ENCODE measurements at regions not wholly inside any gene's neighbourhood (a gene's known extent, or its start where the extent isn't known, plus 50 kb on each side); places are given as distances from the start of the nearest gene placed in this dataset.

DNA sequence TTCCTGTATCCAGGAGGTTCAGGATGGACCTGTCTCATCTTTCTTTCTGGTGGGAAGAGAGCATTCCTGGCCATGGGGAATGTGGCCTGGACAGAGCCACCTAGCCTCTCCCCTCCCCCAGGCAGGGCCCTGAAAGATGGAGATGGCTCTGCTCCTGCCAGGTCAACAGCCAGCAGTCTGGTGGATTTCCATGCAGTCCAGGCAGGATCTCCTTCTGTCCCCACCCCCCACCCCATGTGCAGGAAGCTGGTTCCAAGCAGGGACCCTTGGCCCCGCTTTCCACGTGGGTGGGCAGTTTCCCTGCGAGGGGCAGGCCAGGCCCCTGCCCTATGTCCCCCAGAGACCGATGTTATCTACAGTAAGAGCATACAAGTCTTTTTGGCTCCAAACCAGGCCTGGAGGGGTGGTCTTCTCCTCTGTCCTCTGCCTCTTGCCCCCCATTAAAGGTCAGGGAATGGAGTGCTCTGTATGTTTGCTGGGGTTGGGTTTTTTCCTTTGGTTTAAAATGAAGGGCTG lies 240.5 kb downstream of the SEC14L1 start:
- H3K4me1 ChIP-seq (ENCODE audit: control insufficient read depth, insufficient read depth, low read length) = peaks cover 72% of the 10 kb centered on the region
- no peaks in the 10 kb centered on the region for H3K36me3 ChIP-seq (ENCODE audit: control insufficient read depth, insufficient read depth, low read length)
- H3K27me3 ChIP-seq (ENCODE audit: control insufficient read depth, insufficient read depth, low read length) = no peaks in the 10 kb centered on the region
- no peak overlapping the region for H3K4me3 ChIP-seq (ENCODE audit: low read length)
- H3K27ac ChIP-seq (ENCODE audit: low read depth, low read length) = peak overlapping the region; percentile 18
- H3K9ac ChIP-seq (ENCODE audit: low read length) = no peak overlapping the region

DNA sequence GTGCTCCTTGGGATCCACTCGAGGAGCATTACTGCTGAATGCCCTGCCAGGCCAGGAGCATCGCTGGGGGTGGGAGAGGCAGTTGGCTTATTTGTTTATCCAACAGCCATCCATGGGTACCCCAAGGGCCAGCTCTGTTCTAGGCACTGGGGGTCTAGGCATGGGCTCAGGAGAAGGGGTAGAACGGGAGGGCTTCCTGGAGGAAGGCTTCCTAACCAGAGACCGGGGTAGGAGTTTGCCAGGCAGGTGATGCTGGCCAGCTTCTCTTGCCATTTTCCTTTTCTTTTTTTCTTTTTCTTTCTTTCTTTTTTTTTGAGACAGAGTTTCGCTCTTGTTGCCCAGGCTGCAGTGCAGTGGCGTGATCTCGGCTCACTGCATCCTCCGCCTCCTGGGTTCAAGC lies 241.0 kb downstream of the SEC14L1 start:
- H3K27ac ChIP-seq (ENCODE audit: low read depth, low read length) = peak overlapping the region; percentile 18
- no peak overlapping the region for H3K9ac ChIP-seq (ENCODE audit: low read length)
- H3K36me3 ChIP-seq (ENCODE audit: control insufficient read depth, insufficient read depth, low read length) = no peaks in the 10 kb centered on the region
- peaks cover 72% of the 10 kb centered on the region for H3K4me1 ChIP-seq (ENCODE audit: control insufficient read depth, insufficient read depth, low read length)
- no peaks in the 10 kb centered on the region for H3K27me3 ChIP-seq (ENCODE audit: control insufficient read depth, insufficient read depth, low read length)
- no peak overlapping the region for H3K4me3 ChIP-seq (ENCODE audit: low read length)

DNA sequence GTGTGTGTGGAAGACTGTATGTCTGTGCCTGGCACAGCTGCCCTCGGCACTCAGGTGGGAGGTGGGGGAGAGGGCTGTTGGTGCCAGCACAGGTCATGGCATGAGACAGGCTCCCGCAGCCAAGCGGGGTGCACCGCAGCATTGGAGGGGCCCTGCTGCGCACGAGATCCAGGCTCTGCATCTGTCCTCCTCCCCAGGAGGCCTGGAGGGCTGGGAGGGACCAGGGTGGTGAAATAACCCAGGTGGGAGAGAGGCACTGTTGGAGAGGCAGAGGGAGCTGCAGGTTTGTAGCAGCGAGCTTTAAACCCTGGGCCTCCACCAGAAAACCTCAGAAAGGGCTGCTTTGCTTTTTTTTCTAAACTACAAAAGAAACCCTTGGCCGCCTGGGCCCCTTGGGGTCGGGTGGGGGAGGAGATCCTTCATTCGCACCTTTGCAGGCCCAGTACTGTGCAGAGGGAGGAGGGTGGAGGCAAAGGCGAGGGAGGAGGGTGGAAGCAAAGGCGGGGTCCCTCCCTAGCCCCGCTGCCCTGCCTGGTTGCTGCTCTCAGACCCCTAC lies 241.7 kb downstream of the SEC14L1 start:
- H3K9ac ChIP-seq (ENCODE audit: low read length) = no peak overlapping the region
- peaks cover 66% of the 10 kb centered on the region for H3K4me1 ChIP-seq (ENCODE audit: control insufficient read depth, insufficient read depth, low read length)
- H3K27me3 ChIP-seq (ENCODE audit: control insufficient read depth, insufficient read depth, low read length) = no peaks in the 10 kb centered on the region
- H3K4me3 ChIP-seq (ENCODE audit: low read length) = no peak overlapping the region
- H3K36me3 ChIP-seq (ENCODE audit: control insufficient read depth, insufficient read depth, low read length) = no peaks in the 10 kb centered on the region
- peak overlapping the region; percentile 73 for H3K27ac ChIP-seq (ENCODE audit: low read depth, low read length)

DNA sequence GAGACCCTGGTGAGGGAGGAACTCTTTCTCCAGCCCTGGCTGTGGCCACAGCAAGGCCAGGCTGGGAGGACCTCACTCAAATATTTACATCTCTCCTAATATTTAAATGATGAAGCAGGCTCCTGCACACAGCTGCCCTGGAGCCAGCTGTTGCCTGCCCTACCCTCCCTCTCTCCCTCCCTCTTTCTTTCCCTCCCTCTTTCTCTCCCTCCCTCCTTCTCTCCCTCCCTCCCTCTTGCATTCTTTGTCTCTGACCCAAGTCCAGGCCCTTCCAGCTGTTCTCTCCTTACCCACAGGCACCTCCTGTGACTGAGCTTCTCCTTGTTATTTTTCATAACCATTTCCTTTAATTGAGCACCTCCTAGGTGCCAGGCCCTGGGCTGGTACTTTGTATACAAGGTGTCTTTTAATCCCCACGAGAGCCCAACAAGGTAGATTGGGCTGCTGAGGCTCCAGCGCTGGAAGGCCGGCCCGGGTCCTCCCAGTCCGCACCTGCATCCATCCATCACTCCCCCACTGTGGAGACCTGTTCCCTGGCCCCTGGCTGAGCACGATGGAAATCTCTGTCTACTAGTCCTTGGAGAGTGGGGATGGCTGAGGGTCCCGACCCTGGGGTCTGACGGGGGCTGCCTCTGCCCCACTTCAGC lies 242.3 kb downstream of the SEC14L1 start:
- Histone ChIP-seq H3K4me3 (ENCODE audit: low read length) (peak overlapping the region; percentile 25), H3K9ac (ENCODE audit: low read length) (no peak overlapping the region), H3K4me1 (ENCODE audit: control insufficient read depth, insufficient read depth, low read length) (peaks cover 63% of the 10 kb centered on the region), H3K36me3 (ENCODE audit: control insufficient read depth, insufficient read depth, low read length) (no peaks in the 10 kb centered on the region), H3K27ac (ENCODE audit: low read depth, low read length) (peak overlapping the region; percentile 73), H3K27me3 (ENCODE audit: control insufficient read depth, insufficient read depth, low read length) (no peaks in the 10 kb centered on the region)

DNA sequence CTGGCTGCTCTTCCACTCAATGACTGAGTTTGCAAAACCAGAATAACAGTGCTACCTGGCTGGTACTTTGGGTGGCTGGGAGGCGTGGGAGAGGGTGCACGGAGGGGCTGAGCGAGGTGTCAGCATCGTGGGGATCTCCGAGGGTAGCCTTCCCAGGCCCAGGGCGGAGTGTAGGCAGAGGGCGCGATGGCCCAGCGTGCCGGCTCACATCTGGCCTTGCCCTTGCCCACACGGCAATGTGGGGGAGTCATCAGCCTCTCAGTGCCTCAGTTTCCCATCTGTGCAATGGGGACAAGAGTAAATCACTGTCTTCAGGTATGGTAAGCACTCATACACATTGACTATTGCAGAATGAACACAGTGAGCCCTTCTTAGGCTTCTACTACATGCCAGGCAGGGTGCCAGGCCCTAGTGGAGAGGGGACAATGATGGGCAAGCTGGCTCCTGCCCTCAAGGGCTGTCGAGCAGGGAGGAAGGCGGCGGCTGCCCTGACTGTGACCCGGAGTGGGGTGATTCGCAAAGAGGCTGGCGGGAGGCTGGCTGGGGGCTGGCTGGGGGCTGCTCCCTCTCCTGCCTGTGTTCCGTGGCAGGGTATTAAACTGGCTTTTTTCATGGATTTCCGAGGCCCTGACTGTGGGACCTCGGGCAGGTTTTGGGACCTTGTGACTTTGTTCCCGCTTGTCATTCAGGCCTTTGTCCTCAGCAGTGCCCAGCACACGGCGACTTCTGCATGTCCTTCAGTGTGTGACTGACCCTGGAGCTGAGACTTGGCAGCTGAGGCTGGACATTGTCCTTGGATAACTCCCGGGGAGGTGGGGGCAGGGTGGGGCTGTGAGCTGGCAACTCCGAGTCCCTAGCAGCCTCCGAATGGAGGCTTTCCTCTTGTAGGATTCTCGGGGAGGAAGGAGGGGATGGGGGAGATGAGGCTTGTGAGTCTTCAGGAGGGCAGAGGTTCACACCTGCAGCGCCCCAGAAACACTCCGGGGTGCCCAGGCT lies 243.1 kb downstream of the SEC14L1 start:
- Histone ChIP-seq H3K36me3 (ENCODE audit: control insufficient read depth, insufficient read depth, low read length) (no peaks in the 10 kb centered on the region), H3K27ac (ENCODE audit: low read depth, low read length) (peak overlapping the region; percentile 73), H3K4me1 (ENCODE audit: control insufficient read depth, insufficient read depth, low read length) (peaks cover 66% of the 10 kb centered on the region), H3K9ac (ENCODE audit: low read length) (no peak overlapping the region), H3K27me3 (ENCODE audit: control insufficient read depth, insufficient read depth, low read length) (no peaks in the 10 kb centered on the region), H3K4me3 (ENCODE audit: low read length) (peak overlapping the region; percentile 25)

DNA sequence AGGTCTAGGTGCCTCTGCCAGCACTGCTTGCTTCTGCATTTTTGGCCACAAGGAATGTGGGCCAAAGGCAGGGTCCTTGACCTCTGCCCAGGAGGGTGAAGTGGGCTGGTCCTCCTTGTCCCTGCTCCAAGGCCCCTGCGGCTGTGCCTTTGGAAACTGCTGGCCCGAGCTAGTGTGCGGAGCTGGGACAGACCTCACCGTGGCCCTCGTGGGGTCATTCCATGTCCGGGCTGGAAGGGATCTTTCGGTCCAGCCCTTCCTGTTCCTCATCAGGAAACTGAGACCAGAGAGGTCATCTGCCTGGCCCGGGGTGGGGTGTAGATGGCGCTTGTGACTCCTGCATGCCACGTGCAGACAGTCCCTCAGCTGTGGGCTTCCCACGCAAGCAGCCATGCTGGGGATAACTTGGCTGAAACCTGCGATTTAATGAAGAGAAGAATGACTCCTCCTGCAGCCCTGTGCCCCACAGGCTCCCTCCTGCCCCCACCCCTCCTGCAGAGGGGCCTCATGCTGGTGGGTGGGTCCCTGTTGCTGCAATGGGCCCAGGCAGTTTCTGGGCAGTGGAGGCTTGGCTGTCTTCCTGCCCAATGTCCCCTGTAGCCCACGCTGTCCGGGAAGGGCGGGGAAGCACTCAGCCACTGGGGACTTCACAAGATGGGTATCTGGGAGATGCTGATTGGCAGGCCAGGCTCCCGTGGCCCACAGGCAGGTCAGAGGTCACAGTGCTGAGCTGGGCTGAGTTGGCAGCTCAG lies 245.2 kb downstream of the SEC14L1 start:
- Histone ChIP-seq H3K4me3 (ENCODE audit: low read length) (peak overlapping the region; percentile 16), H3K9ac (ENCODE audit: low read length) (no peak overlapping the region), H3K27ac (ENCODE audit: low read depth, low read length) (peak overlapping the region; percentile 4), H3K27me3 (ENCODE audit: control insufficient read depth, insufficient read depth, low read length) (no peaks in the 10 kb centered on the region), H3K4me1 (ENCODE audit: control insufficient read depth, insufficient read depth, low read length) (peaks cover 63% of the 10 kb centered on the region), H3K36me3 (ENCODE audit: control insufficient read depth, insufficient read depth, low read length) (no peaks in the 10 kb centered on the region)

DNA sequence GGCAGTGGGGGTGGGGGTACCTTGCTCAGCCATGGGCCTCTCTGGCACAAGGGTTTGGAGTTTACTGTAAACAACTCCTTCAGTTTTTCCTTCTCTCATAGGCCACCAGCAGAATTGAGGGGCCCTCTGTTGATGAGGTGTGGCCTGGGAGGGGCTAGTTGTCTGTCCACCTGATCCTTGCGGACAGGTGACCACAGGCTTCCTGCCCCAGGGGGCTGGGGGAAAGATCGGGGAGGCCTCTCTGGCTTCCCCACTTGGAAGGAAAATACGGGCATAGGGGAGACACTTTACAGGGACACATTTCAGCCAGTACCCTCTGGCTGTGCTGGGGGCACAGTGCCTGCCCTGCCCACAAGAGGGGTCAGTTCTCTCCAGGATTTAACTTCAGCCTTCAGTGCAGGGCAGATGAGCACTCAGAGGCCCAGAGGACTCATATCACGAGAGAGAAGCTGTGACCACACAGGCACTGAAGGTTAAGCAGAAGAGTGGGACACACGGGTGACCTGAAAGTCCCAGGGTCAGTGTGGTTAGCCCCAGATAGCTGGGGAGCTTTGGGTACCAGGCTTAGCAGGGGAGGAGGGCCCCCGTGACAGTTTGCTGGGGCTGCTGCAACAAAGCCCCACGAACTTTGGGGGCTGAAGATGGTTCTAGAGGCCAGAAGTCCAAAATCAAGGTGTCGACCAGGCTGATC lies 245.9 kb downstream of the SEC14L1 start:
- Histone ChIP-seq H3K4me1 (ENCODE audit: control insufficient read depth, insufficient read depth, low read length) (peaks cover 69% of the 10 kb centered on the region), H3K27me3 (ENCODE audit: control insufficient read depth, insufficient read depth, low read length) (no peaks in the 10 kb centered on the region), H3K36me3 (ENCODE audit: control insufficient read depth, insufficient read depth, low read length) (no peaks in the 10 kb centered on the region), H3K9ac (ENCODE audit: low read length) (no peak overlapping the region), H3K27ac (ENCODE audit: low read depth, low read length) (peak overlapping the region; percentile 24), H3K4me3 (ENCODE audit: low read length) (peak overlapping the region; percentile 16)

DNA sequence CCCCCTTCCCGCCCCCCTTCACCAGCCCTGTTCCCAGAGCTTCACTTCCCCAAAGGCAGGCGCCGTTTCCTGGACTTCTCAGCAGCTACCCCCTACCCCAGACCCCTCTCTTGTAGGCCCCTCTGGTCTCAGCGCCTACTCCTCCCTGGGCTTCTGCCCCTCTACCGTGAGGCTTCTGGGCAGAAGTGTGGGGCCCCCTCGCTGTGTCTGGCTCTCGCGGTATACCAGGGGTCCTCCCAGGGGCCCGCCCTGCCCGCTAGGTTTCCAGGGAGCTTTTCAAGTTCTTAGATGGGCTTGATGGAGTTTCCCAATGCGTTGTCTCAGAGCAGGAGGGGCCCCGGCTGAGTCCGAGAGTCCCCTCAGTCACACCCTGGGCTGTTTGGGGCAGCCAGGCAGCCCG lies 247.1 kb downstream of the SEC14L1 start:
- no peaks in the 10 kb centered on the region for H3K27me3 ChIP-seq (ENCODE audit: control insufficient read depth, insufficient read depth, low read length)
- peaks cover 73% of the 10 kb centered on the region for H3K4me1 ChIP-seq (ENCODE audit: control insufficient read depth, insufficient read depth, low read length)
- peak overlapping the region; percentile 69 for H3K27ac ChIP-seq (ENCODE audit: low read depth, low read length)
- no peaks in the 10 kb centered on the region for H3K36me3 ChIP-seq (ENCODE audit: control insufficient read depth, insufficient read depth, low read length)
- H3K9ac ChIP-seq (ENCODE audit: low read length) = no peak overlapping the region
- no peak overlapping the region for H3K4me3 ChIP-seq (ENCODE audit: low read length)

DNA sequence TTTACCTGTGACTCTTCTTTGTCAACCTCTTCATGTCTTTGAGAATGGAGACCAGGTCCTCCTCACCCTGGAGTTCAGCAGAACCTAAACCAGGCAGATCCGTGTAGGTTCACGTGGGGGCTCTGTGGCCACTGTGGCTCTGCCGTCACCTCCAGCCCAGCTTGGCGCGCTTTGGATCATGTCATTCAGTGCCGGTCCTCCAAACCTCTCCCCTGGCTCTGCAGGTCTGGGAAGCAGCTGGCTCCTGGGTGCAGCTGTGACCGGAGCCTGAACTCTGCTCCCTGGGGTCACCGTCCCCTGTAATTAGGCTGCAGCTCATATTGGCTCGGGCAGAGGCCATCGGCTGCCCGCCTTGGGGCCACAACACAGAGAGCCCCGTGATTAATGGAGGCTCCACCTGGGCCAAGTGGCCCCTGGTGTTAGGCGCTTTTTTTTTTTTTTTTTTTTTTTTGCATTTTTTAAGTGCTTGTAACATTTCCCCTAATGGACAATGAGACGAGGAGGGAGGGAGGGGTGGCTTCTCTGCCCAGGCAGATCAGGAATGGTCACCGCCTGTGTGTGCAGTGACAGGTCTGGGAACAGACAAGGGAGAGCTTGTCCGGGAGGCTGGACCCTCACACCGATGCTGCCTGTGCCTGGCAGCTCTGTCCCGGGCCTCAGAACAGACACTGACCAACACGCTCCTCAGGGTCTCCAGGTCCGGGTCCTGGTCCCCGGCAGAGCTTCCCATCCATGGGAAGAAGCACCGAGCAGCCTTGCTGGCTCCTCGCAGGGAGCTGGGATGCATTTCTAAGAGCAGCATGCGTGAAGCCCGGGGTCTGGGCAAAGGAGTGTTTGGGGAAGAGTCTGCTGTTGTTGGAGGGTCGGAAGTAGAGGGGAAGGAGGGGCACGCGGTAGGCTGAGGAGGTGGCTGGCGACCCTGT lies 247.9 kb downstream of the SEC14L1 start:
- H3K9ac ChIP-seq (ENCODE audit: low read length) = no peak overlapping the region
- H3K4me1 ChIP-seq (ENCODE audit: control insufficient read depth, insufficient read depth, low read length) = peaks cover 70% of the 10 kb centered on the region
- H3K27me3 ChIP-seq (ENCODE audit: control insufficient read depth, insufficient read depth, low read length) = no peaks in the 10 kb centered on the region
- peak overlapping the region; percentile 36 for H3K4me3 ChIP-seq (ENCODE audit: low read length)
- no peaks in the 10 kb centered on the region for H3K36me3 ChIP-seq (ENCODE audit: control insufficient read depth, insufficient read depth, low read length)
- peak overlapping the region; percentile 69 for H3K27ac ChIP-seq (ENCODE audit: low read depth, low read length)

DNA sequence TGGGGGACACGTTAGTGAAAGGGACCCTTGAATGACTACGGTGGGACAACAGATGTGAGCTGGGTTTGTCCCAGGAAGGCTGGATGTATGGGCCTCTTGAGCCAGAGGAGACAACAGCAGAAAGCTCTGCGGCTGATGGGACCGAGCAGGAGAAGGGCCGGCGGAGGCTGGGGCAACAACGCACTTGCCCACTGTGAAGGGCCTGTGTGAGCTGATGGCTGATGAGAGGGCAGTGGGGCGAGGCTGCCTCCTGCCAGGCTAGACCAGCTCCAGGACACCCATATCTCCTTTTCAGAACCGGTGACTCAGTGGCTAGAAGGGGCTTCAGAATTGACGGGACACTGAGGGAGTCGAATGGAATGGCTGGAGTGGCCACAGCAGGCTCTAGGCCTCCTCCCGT lies 250.1 kb downstream of the SEC14L1 start:
- peaks cover 65% of the 10 kb centered on the region for H3K4me1 ChIP-seq (ENCODE audit: control insufficient read depth, insufficient read depth, low read length)
- no peak overlapping the region for H3K9ac ChIP-seq (ENCODE audit: low read length)
- H3K27me3 ChIP-seq (ENCODE audit: control insufficient read depth, insufficient read depth, low read length) = no peaks in the 10 kb centered on the region
- peak overlapping the region; percentile 90 for H3K27ac ChIP-seq (ENCODE audit: low read depth, low read length)
- no peaks in the 10 kb centered on the region for H3K36me3 ChIP-seq (ENCODE audit: control insufficient read depth, insufficient read depth, low read length)
- no peak overlapping the region for H3K4me3 ChIP-seq (ENCODE audit: low read length)
